Upper lobe of right lung (tissue), 1 donor: ENCODE measurements at regions not wholly inside any gene's neighbourhood (a gene's known extent, or its start where the extent isn't known, plus 50 kb on each side); places are given as distances from the start of the nearest gene placed in this dataset.

Experiments
- ATAC-seq: fragments of 200-7000 bp; cut with Tn5 transposase; one replicate; pipeline ENCODE4 v1.9.1; 2020; ENCODE audit warnings: mild to moderate bottlenecking, moderate library complexity
- DNase-seq: peaks from one replicate; pipeline ENCODE4 v3.0.0-alpha.2; 2020
- H3K27ac ChIP-seq: fragments of 200-600 bp; one replicate; pipeline ENCODE4 v1.8.0; 2022
- H3K27me3 ChIP-seq: fragments of 200-600 bp; one replicate; pipeline ENCODE4 v1.8.0; 2022; ENCODE audit warnings: mild to moderate bottlenecking
- H3K36me3 ChIP-seq: fragments of 200-600 bp; one replicate; pipeline ENCODE4 v1.8.0; 2022
- H3K4me1 ChIP-seq: fragments of 200-600 bp; one replicate; pipeline ENCODE4 v1.8.0; 2022
- H3K4me3 ChIP-seq: fragments of 200-600 bp; one replicate; pipeline ENCODE4 v1.8.0; 2022; ENCODE audit warnings: mild to moderate bottlenecking
- H3K9me3 ChIP-seq: fragments of 200-600 bp; one replicate; pipeline ENCODE4 v1.8.0; 2022
- CTCF ChIP-seq: fragments of 200-600 bp; IDR thresholded peaks from one replicate; pipeline ENCODE4 v1.8.0; 2022; ENCODE audit warnings: antibody characterized with exemption
- intact Hi-C: fragments of 100-400 bp; cut with DNase I; formaldehyde crosslinking; loops from one replicate; pipeline ENCODE4 v1.11.0; 2022
- donor health status: DM: no; HTN: yes; CAD: no; lungs with severe emphysema.

GRCh38 chr1:193411215-193411614 is 224.8 kb upstream of the B3GALT2 start:
- H3K36me3 ChIP-seq = no peaks in the 10 kb centered on the region
- H3K4me3 ChIP-seq = no peak overlapping the region
- no peaks in the 10 kb centered on the region for H3K4me1 ChIP-seq
- H3K27me3 ChIP-seq = no peaks in the 10 kb centered on the region
- TF ChIP-seq CTCF = no peak
- intact Hi-C loops = no loop called here
- DNase-seq (no peak), ATAC-seq (no peak)
- no peak overlapping the region for H3K27ac ChIP-seq
- no peaks in the 10 kb centered on the region for H3K9me3 ChIP-seq

GRCh38 chr1:193408782-193409293 is 222.4 kb upstream of the B3GALT2 start:
- peak overlapping the region; percentile 48 for H3K27ac ChIP-seq
- TF ChIP-seq CTCF = no peak
- H3K27me3 ChIP-seq = no peaks in the 10 kb centered on the region
- H3K4me3 ChIP-seq = peak overlapping the region; percentile 26
- peak; percentile 77 for DNase-seq
- H3K36me3 ChIP-seq = no peaks in the 10 kb centered on the region
- peak; percentile 70 for ATAC-seq
- no peaks in the 10 kb centered on the region for H3K9me3 ChIP-seq
- H3K4me1 ChIP-seq = no peaks in the 10 kb centered on the region
- intact Hi-C loops = no loop called here

- intact Hi-C loops = no loop called here
- Histone ChIP-seq H3K27ac (peak overlapping the region; percentile 18), H3K36me3 (no peaks in the 10 kb centered on the region), H3K4me1 (no peaks in the 10 kb centered on the region), H3K4me3 (no peak overlapping the region), H3K27me3 (no peaks in the 10 kb centered on the region), H3K9me3 (no peaks in the 10 kb centered on the region)
- peak; percentile 78 for TF ChIP-seq CTCF
- ATAC-seq = peak; percentile 65
- no peak for DNase-seq
Measured at GRCh38 chr1:193406901-193407300, 220.5 kb upstream of the B3GALT2 start.

- no peak for TF ChIP-seq CTCF
- Histone ChIP-seq H3K27ac (no peak overlapping the region), H3K27me3 (no peaks in the 10 kb centered on the region), H3K4me1 (no peaks in the 10 kb centered on the region), H3K4me3 (no peak overlapping the region), H3K36me3 (no peaks in the 10 kb centered on the region), H3K9me3 (no peaks in the 10 kb centered on the region)
- DNase-seq (no peak), ATAC-seq (no peak)
- intact Hi-C loops = no loop called here
Measured at GRCh38 chr1:193404236-193404635, 217.8 kb upstream of the B3GALT2 start.

GRCh38 chr1:193402977-193403376 is 216.6 kb upstream of the B3GALT2 start:
- H3K27me3 ChIP-seq = no peaks in the 10 kb centered on the region
- no peak overlapping the region for H3K27ac ChIP-seq
- no peak for DNase-seq
- no peaks in the 10 kb centered on the region for H3K36me3 ChIP-seq
- no peak for TF ChIP-seq CTCF
- intact Hi-C loops = no loop called here
- no peak overlapping the region for H3K4me3 ChIP-seq
- no peak for ATAC-seq
- H3K9me3 ChIP-seq = no peaks in the 10 kb centered on the region
- H3K4me1 ChIP-seq = no peaks in the 10 kb centered on the region

GRCh38 chr1:193402037-193402436 is 215.6 kb upstream of the B3GALT2 start:
- intact Hi-C loops = no loop called here

More at GRCh38 chr1:193402037-193402436, 215.6 kb upstream of the B3GALT2 start:
- no peak overlapping the region for H3K4me3 ChIP-seq
- TF ChIP-seq CTCF = no peak
- H3K27me3 ChIP-seq = no peaks in the 10 kb centered on the region
- H3K27ac ChIP-seq = no peak overlapping the region
- DNase-seq (no peak), ATAC-seq (no peak)
- H3K9me3 ChIP-seq = no peaks in the 10 kb centered on the region
- H3K4me1 ChIP-seq = no peaks in the 10 kb centered on the region
- no peaks in the 10 kb centered on the region for H3K36me3 ChIP-seq
